ENCODE measurements at regions not wholly inside any gene's neighbourhood (a gene's known extent, or its start where the extent isn't known, plus 50 kb on each side); places are given as distances from the start of the nearest gene placed in this dataset.
"Not testable (repeated sequence)": the region's sequence is repeated elsewhere in the genome, so short reads cannot be mapped to it uniquely, and the experiment has no call there.

GRCh38 chr4:81319657-81320056, 104.6 kb upstream of the PRKG2 start:
- DNase-seq (peak in 1 of 3 donors; percentile 27), ATAC-seq (no peak)
- intact Hi-C loops (cut with DNase I) = no loop called here
- Histone ChIP-seq H3K27ac (ENCODE audit: low read length) (no peak overlapping the region), H3K4me1 (ENCODE audit: control insufficient read depth, insufficient read depth, low read length) (no peaks in the 10 kb centered on the region), H3K9me3 (ENCODE audit: control insufficient read depth, low read length) (no peaks in the 10 kb centered on the region), H3K4me3 (ENCODE audit: low read length) (no peak overlapping the region), H3K27me3 (ENCODE audit: control insufficient read depth, insufficient read depth) (no peaks in the 10 kb centered on the region)
- 97% methylated on average over 1 of the region's 1 CpG for WGBS

GRCh38 chr4:81314897-81315470, 100.0 kb upstream of the PRKG2 start:
- peak; percentile 52 to 55 for ATAC-seq
- no peaks in the 10 kb centered on the region for H3K4me1 ChIP-seq (ENCODE audit: control insufficient read depth, insufficient read depth, low read length)
- no peaks in the 10 kb centered on the region for H3K9me3 ChIP-seq (ENCODE audit: control insufficient read depth, low read length)
- no peaks in the 10 kb centered on the region for H3K27me3 ChIP-seq (ENCODE audit: control insufficient read depth, insufficient read depth)
- intact Hi-C loops (cut with DNase I) = no loop called here
- WGBS = 15% methylated on average over 3 of the region's 3 CpGs
- no peak overlapping the region for H3K4me3 ChIP-seq (ENCODE audit: low read length)
- no peak for DNase-seq
- H3K27ac ChIP-seq (ENCODE audit: low read length) = peak overlapping the region; percentile 73

GRCh38 chr4:81314196-81314896, 99.3 kb upstream of the PRKG2 start:
- Histone ChIP-seq H3K27ac (ENCODE audit: low read length) (no peak overlapping the region), H3K4me1 (ENCODE audit: control insufficient read depth, insufficient read depth, low read length) (no peaks in the 10 kb centered on the region), H3K4me3 (ENCODE audit: low read length) (no peak overlapping the region), H3K9me3 (ENCODE audit: control insufficient read depth, low read length) (no peaks in the 10 kb centered on the region), H3K27me3 (ENCODE audit: control insufficient read depth, insufficient read depth) (no peaks in the 10 kb centered on the region)
- 48% methylated on average over 6 of the region's 6 CpGs for WGBS
- ATAC-seq (peak; percentile 88 to 89), DNase-seq (peak; percentile 57 to 68 (median 61))
- intact Hi-C loops (cut with DNase I) = no loop called here

GRCh38 chr4:81307991-81308390, 93.0 kb upstream of the PRKG2 start:
- no peaks in the 10 kb centered on the region for H3K4me1 ChIP-seq (ENCODE audit: control insufficient read depth, insufficient read depth, low read length)
- H3K27me3 ChIP-seq (ENCODE audit: control insufficient read depth, insufficient read depth) = no peaks in the 10 kb centered on the region
- intact Hi-C loops (cut with DNase I) = no loop called here
- 72% methylated on average over 2 of the region's 2 CpGs for WGBS
- DNase-seq = no peak
- no peaks in the 10 kb centered on the region for H3K9me3 ChIP-seq (ENCODE audit: control insufficient read depth, low read length)
- no peak for ATAC-seq
- no peak overlapping the region for H3K27ac ChIP-seq (ENCODE audit: low read length)
- H3K4me3 ChIP-seq (ENCODE audit: low read length) = no peak overlapping the region

- Histone ChIP-seq H3K9me3 (ENCODE audit: control insufficient read depth, low read length) (no peaks in the 10 kb centered on the region), H3K4me3 (ENCODE audit: low read length) (no peak overlapping the region), H3K27ac (ENCODE audit: low read length) (no peak overlapping the region), H3K4me1 (ENCODE audit: control insufficient read depth, insufficient read depth, low read length) (no peaks in the 10 kb centered on the region), H3K27me3 (ENCODE audit: control insufficient read depth, insufficient read depth) (no peaks in the 10 kb centered on the region)
- DNase-seq = no peak
- no peak for ATAC-seq
- intact Hi-C loops (cut with DNase I) = no loop called here
- WGBS = 69% methylated on average over 4 of the region's 4 CpGs
Observed at GRCh38 chr4:81304871-81305270, 89.8 kb upstream of the PRKG2 start.

- ATAC-seq; DNase-seq; H3K27me3 ChIP-seq (ENCODE audit: control insufficient read depth, insufficient read depth); H3K27ac ChIP-seq (ENCODE audit: low read length); H3K9me3 ChIP-seq (ENCODE audit: control insufficient read depth, low read length); H3K4me3 ChIP-seq (ENCODE audit: low read length); intact Hi-C loops (cut with DNase I); H3K4me1 ChIP-seq (ENCODE audit: control insufficient read depth, insufficient read depth, low read length): not testable (repeated sequence)
- WGBS = 95% methylated on average over 4 of the region's 4 CpGs
Observed at GRCh38 chr4:81300352-81300751, 85.3 kb upstream of the PRKG2 start.

- Histone ChIP-seq H3K4me1 (ENCODE audit: control insufficient read depth, insufficient read depth, low read length) (no peaks in the 10 kb centered on the region), H3K4me3 (ENCODE audit: low read length) (no peak overlapping the region), H3K27me3 (ENCODE audit: control insufficient read depth, insufficient read depth) (no peaks in the 10 kb centered on the region), H3K9me3 (ENCODE audit: control insufficient read depth, low read length) (no peaks in the 10 kb centered on the region), H3K27ac (ENCODE audit: low read length) (no peak overlapping the region)
- ATAC-seq (no peak), DNase-seq (no peak)
- intact Hi-C loops (cut with DNase I) = no loop called here
Observed at GRCh38 chr4:81290813-81291212, 75.8 kb upstream of the PRKG2 start.

- H3K27me3 ChIP-seq (ENCODE audit: control insufficient read depth, insufficient read depth) = no peaks in the 10 kb centered on the region
- no peak for ATAC-seq
- no peak overlapping the region for H3K27ac ChIP-seq (ENCODE audit: low read length)
- intact Hi-C loops (cut with DNase I) = no loop called here
- no peak for DNase-seq
- H3K4me1 ChIP-seq (ENCODE audit: control insufficient read depth, insufficient read depth, low read length) = no peaks in the 10 kb centered on the region
- H3K9me3 ChIP-seq (ENCODE audit: control insufficient read depth, low read length) = no peaks in the 10 kb centered on the region
- no peak overlapping the region for H3K4me3 ChIP-seq (ENCODE audit: low read length)
Observed at GRCh38 chr4:81287101-81287500, 72.1 kb upstream of the PRKG2 start.

- no peaks in the 10 kb centered on the region for H3K27me3 ChIP-seq (ENCODE audit: control insufficient read depth, insufficient read depth)
- DNase-seq (no peak), ATAC-seq (no peak)
- H3K27ac ChIP-seq (ENCODE audit: low read length) = no peak overlapping the region
- intact Hi-C loops (cut with DNase I) = no loop called here
- H3K9me3 ChIP-seq (ENCODE audit: control insufficient read depth, low read length) = no peaks in the 10 kb centered on the region
- no peaks in the 10 kb centered on the region for H3K4me1 ChIP-seq (ENCODE audit: control insufficient read depth, insufficient read depth, low read length)
- WGBS = 81% methylated on average over 3 of the region's 3 CpGs
- H3K4me3 ChIP-seq (ENCODE audit: low read length) = no peak overlapping the region
Observed at GRCh38 chr4:81282131-81282530, 67.1 kb upstream of the PRKG2 start.

GRCh38 chr4:81274460-81274859, 59.4 kb upstream of the PRKG2 start:
- no peak for ATAC-seq
- WGBS = 95% methylated on average over 1 of the region's 1 CpG
- H3K27ac ChIP-seq (ENCODE audit: low read length) = no peak overlapping the region

GRCh38 chr4:81272671-81273070, 57.6 kb upstream of the PRKG2 start:
- Histone ChIP-seq H3K27ac (ENCODE audit: low read length) (no peak overlapping the region), H3K4me1 (ENCODE audit: control insufficient read depth, insufficient read depth, low read length) (no peaks in the 10 kb centered on the region), H3K27me3 (ENCODE audit: control insufficient read depth, insufficient read depth) (no peaks in the 10 kb centered on the region), H3K4me3 (ENCODE audit: low read length) (no peak overlapping the region), H3K9me3 (ENCODE audit: control insufficient read depth, low read length) (no peaks in the 10 kb centered on the region)
- DNase-seq (no peak), ATAC-seq (no peak)
- WGBS = 84% methylated on average over 1 of the region's 1 CpG
- intact Hi-C loops (cut with DNase I) = no loop called here

More at GRCh38 chr4:81274460-81274859, 59.4 kb upstream of the PRKG2 start:
- Histone ChIP-seq H3K4me3 (ENCODE audit: low read length) (no peak overlapping the region), H3K4me1 (ENCODE audit: control insufficient read depth, insufficient read depth, low read length) (no peaks in the 10 kb centered on the region), H3K27me3 (ENCODE audit: control insufficient read depth, insufficient read depth) (no peaks in the 10 kb centered on the region), H3K9me3 (ENCODE audit: control insufficient read depth, low read length) (no peaks in the 10 kb centered on the region)
- intact Hi-C loops (cut with DNase I) = no loop called here
- DNase-seq = no peak
